ENCODE measurements at regions not wholly inside any gene's neighbourhood (a gene's known extent, or its start where the extent isn't known, plus 50 kb on each side); places are given as distances from the start of the nearest gene placed in this dataset.

GRCh38 chrX:20718592-20719380 is 452.1 kb upstream of the RPS6KA3 start:
- TF ChIP-seq CTCF (IDR thresholded peaks at IDR 0.05 in 8 of 11, conservative IDR thresholded peaks at IDR 0.05 in 3 of 11): no peak
- TF ChIP-seq POLR2A (IDR thresholded peaks at IDR 0.05): no peak
- no peak for TF ChIP-seq POLR2AphosphoS5 (IDR thresholded peaks at IDR 0.05)

All from spleen (tissue), 7 donors.